GM20000 (cell line): ENCODE measurements at regions not wholly inside any gene's neighbourhood (a gene's known extent, or its start where the extent isn't known, plus 50 kb on each side); places are given as distances from the start of the nearest gene placed in this dataset.

Source experiments
- DNase-seq: peaks from one replicate; pipeline ENCODE4 v3.0.0; 2012; ENCODE audit warnings: low spot score
- TF ChIP-seq, protein P1 (sequence below): IDR thresholded peaks from 2 replicates; pipeline ENCODE4 v1.5.1; 2012; ENCODE audit warnings: mild to moderate bottlenecking, control low read depth; ENCODE audit errors: extremely low read depth, missing control alignments

DNA sequence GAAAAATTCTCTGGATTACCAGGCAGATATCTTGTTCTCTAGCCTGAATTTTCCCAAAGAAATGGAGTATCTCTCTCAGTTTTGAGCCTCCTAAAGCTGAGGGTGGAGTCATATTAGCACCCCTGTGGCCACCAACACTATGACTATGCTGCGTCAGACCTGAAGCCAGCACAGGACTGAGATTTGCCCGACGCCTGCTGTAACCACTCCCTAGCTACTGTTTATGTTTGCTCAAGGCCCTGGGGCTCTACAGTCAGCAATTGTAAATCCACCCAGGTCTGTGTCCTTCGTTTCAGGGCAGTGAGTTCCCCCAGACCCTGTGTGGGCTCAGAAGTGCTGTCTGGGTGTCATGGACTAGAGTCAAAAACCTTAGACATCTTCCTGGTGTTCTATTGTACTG lies 61.4 kb downstream of the ZXDA start:
- TF ChIP-seq, protein P1, sequence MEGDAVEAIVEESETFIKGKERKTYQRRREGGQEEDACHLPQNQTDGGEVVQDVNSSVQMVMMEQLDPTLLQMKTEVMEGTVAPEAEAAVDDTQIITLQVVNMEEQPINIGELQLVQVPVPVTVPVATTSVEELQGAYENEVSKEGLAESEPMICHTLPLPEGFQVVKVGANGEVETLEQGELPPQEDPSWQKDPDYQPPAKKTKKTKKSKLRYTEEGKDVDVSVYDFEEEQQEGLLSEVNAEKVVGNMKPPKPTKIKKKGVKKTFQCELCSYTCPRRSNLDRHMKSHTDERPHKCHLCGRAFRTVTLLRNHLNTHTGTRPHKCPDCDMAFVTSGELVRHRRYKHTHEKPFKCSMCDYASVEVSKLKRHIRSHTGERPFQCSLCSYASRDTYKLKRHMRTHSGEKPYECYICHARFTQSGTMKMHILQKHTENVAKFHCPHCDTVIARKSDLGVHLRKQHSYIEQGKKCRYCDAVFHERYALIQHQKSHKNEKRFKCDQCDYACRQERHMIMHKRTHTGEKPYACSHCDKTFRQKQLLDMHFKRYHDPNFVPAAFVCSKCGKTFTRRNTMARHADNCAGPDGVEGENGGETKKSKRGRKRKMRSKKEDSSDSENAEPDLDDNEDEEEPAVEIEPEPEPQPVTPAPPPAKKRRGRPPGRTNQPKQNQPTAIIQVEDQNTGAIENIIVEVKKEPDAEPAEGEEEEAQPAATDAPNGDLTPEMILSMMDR: no peak
- DNase-seq: no peak

DNA sequence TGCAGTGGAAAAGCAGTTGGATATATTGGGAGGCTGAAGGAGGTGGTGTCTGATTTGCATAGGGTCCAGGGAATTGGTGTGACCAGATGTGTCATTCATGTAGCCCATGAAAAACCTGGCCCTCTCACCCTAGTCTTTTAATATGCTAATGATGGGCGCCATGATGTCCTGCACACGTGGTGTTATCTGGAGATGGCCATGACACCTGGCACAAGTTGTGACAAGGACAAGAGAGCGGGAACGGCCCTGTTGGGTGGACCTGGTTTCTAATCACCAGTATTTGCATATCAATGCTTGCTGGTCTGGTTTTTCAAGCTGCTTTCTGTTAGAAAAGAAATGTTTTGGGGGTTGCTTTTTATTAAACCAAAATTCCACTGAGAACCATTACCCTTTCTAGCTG lies 87.4 kb downstream of the ZXDA start:
- DNase-seq: no peak
- TF ChIP-seq, protein P1: no peak

DNA sequence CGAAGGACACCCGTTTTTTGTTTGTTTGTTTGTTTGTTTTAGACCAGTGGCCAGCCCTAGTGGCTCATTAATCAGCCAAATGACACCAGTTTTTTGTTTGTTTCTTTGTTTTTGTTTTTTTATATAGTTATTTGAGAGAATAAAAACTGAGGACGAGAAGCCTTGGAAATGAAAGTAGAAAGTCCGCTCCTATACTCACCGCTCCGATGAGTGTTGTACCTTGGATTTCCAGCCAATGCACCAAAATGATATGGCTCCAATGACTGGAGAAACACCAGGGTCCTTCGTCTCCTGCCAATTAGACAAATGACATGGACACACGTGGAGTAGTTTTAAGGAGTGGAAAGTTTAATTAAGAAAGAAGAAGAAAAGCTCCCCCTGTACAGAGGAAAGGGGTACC lies 87.9 kb downstream of the ZXDA start:
- TF ChIP-seq, protein P1: no peak

DNA sequence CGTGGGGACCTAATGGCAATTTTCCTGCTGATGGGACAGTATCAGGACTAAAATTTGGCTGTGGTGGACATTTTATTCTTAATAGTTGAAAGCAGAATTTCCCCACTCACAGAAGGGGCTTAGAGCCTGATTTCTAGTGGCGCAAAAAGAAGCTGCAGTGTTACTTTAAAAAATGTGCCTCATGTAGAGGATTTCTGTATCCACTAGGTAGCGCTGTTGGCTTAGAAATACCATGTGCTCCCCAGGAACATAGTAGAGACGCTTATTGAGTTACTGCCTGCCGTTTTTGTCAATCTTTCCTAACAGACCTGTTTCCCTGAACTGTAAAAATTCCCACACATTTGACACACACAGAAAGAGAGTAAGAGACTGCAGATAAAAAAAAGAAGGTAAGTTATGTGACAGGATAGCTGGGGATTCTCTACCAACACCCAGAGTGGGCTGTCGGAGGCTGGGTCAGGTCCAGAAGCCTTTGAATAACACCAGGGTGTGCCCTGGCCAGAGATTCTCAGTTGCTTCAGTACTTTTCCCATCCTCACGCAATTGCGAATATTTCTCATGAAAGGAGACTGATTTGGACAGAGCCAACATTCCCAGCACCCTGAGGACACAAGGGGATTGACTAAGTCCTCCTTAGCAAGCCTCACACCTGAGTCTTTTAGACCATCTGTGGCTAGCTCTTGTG lies 88.4 kb downstream of the ZXDA start:
- TF ChIP-seq, protein P1: peak; percentile 54
- DNase-seq: peak; percentile 18

More for the DNA sequence above, 87.9 kb downstream of the ZXDA start:
- DNase-seq: no peak

DNA sequence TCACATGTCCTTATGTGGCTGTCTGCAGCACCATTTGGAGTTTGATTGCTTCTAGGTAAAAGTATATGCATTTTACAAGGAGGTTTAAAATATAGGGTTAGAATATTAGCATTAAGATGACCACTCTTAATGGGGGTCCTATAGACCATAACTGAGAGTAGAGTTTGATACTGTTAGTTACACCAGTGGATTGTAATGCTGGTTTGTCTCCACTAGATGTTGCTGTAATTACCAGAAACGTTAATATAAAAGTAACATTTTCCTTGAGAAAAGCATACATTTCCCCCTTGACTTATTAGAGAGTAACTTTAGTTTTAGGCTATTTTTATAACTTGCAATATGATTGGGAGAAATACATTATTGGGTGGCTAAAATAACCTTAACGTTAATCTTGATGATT lies 93.0 kb downstream of the ZXDA start:
- DNase-seq: no peak
- TF ChIP-seq, protein P1: peak; percentile 6

DNA sequence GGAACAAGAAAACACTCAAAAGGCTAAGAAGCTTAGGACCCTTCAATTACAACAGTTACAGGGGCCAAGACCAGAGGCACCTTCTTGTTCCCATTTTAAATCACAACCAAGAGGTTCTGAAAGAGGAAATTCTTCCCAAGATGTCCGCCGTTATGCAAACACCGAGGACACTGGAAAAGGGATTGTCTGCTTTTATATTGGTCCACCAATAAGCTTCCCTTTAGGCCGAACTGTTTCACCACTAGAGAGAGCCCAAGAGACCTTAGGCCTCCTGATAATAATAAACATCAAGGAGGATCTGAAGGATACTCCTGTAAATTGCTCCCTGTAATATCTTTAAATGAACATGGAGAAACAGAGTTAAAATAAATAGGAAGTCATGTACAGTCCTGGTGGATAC lies 92.6 kb upstream of the NLRP2B start:
- DNase-seq: no peak
- TF ChIP-seq, protein P1: no peak

DNA sequence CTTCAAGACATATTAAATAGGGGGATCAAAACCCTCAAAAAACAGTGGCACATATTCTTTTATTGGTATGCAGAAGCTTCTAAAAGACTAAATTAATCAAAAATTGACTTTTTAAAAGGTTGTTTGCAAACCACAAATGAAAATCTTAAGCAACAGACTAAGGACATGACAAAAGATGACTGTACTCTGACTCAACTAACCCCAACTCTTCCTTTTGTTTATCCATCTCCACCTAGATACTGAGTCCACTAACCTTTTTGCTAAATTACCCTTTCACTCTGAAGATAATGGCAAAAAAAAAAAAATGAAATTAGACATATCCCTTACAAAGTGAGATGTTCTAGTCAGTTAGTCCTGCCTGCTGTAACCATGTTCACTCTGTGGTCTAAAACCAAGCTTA lies 91.6 kb upstream of the NLRP2B start:
- no peak for DNase-seq
- TF ChIP-seq, protein P1: no peak
